HepG2 (cell line): ENCODE measurements at regions not wholly inside any gene's neighbourhood (a gene's known extent, or its start where the extent isn't known, plus 50 kb on each side); places are given as distances from the start of the nearest gene placed in this dataset.

Experiments
- ATF2 ChIP-seq: sonication (generic); formaldehyde crosslinking; IDR thresholded peaks from 2 replicates; pipeline ENCODE4 v1.4.0; 2020; ENCODE audit warnings: missing genetic modification reagents
- CBFB ChIP-seq: sonication (generic); formaldehyde crosslinking; IDR thresholded peaks from 2 replicates; pipeline ENCODE4 v1.4.0; 2020; ENCODE audit warnings: missing genetic modification reagents
- EHMT2 ChIP-seq: fragments of 200-600 bp; sonication (generic); IDR thresholded peaks from 2 replicates; pipeline ENCODE4 v1.7.0; 2017; ENCODE audit warnings: antibody characterized with exemption, low read depth, low read length, borderline replicate concordance
- ETS1 ChIP-seq: sonication (generic); formaldehyde crosslinking; IDR thresholded peaks from 2 replicates; pipeline ENCODE4 v1.4.0; 2020; ENCODE audit warnings: missing genetic modification reagents
- HNF4G ChIP-seq, 2 experiments: sonication (generic) in 1 of 2; formaldehyde crosslinking in 1 of 2; IDR thresholded peaks; 2 replicates each; pipeline versions ENCODE4 v1.4.0 to v1.6.1; 2011 to 2020; ENCODE audit warnings: borderline replicate concordance in 2 of 2, low read depth in 2 of 2, mild to moderate bottlenecking in 2 of 2, low read length in 1 of 2, missing genetic modification reagents in 1 of 2, moderate library complexity in 1 of 2
- HOXA3 ChIP-seq: sonication (generic); formaldehyde crosslinking; IDR thresholded peaks from 2 replicates; pipeline ENCODE4 v1.5.0; 2020; ENCODE audit warnings: missing genetic modification reagents
- KDM4B ChIP-seq: sonication (generic); formaldehyde crosslinking; IDR thresholded peaks from 2 replicates; pipeline ENCODE4 v1.4.0; 2020; ENCODE audit warnings: missing genetic modification reagents
- KDM5A ChIP-seq: fragments of 200-600 bp; sonication (generic); IDR thresholded peaks from 2 replicates; pipeline ENCODE4 v1.7.0; 2018; ENCODE audit warnings: antibody characterized with exemption, mild to moderate bottlenecking, low read length, borderline replicate concordance
- KLF15 ChIP-seq: sonication (generic); formaldehyde crosslinking; IDR thresholded peaks from 2 replicates; pipeline ENCODE4 v1.8.1; 2023; ENCODE audit warnings: borderline replicate concordance, mild to moderate bottlenecking, inconsistent platforms, missing genetic modification reagents, mixed read lengths
- MAFK ChIP-seq, 2 experiments: IDR thresholded peaks in 1 of 2; conservative IDR thresholded peaks in 1 of 2; 2 replicates each; pipeline ENCODE4 v1.6.1; 2011; ENCODE audit warnings: improper control_type of control experiment in 2 of 2, low read length in 2 of 2
- NKX3-1 ChIP-seq: sonication (generic); formaldehyde crosslinking; IDR thresholded peaks from 2 replicates; pipeline ENCODE4 v1.5.0; 2020; ENCODE audit warnings: missing genetic modification reagents
- NR2F6 ChIP-seq, 2 experiments: IDR thresholded peaks; 2 replicates each; pipeline ENCODE4 v1.6.1; 2016; ENCODE audit warnings: antibody characterized with exemption in 1 of 2, mild to moderate bottlenecking in 1 of 2
- POGZ ChIP-seq: sonication (generic); formaldehyde crosslinking; IDR thresholded peaks from 2 replicates; pipeline ENCODE4 v1.4.0; 2020; ENCODE audit warnings: mild to moderate bottlenecking, missing genetic modification reagents
- RBFOX2 ChIP-seq: fragments of 200-400 bp; formaldehyde crosslinking; IDR thresholded peaks from 2 replicates; pipeline ENCODE4 v1.6.1; 2017; ENCODE audit warnings: low read depth, mild to moderate bottlenecking, low read length
- SMARCC2 ChIP-seq: fragments of 450-650 bp; IDR thresholded peaks from 2 replicates; pipeline ENCODE4 v1.6.1; 2017; ENCODE audit warnings: antibody characterized with exemption, mild to moderate bottlenecking
- SOX5 ChIP-seq: IDR thresholded peaks from 2 replicates; pipeline ENCODE4 v1.6.1; 2016; ENCODE audit warnings: borderline replicate concordance
- SRF ChIP-seq: IDR thresholded peaks from 2 replicates; pipeline ENCODE4 v1.6.1; 2011; ENCODE audit warnings: mild to moderate bottlenecking, low read depth, low read length, moderate library complexity
- TFDP1 ChIP-seq: IDR thresholded peaks from 2 replicates; pipeline ENCODE4 v1.6.1; 2016; ENCODE audit warnings: missing compliant biosample characterization, missing genetic modification reagents, borderline replicate concordance
- TRAFD1 ChIP-seq: sonication (generic); formaldehyde crosslinking; IDR thresholded peaks from 2 replicates; pipeline ENCODE4 v1.5.1; 2020; ENCODE audit warnings: missing genetic modification reagents, mild to moderate bottlenecking, borderline replicate concordance
- ZNF232 ChIP-seq: sonication (generic); formaldehyde crosslinking; IDR thresholded peaks from 2 replicates; pipeline ENCODE4 v1.4.0; 2020; ENCODE audit warnings: missing genetic modification reagents, borderline replicate concordance
- ZNF251 ChIP-seq: sonication (generic); formaldehyde crosslinking; IDR thresholded peaks from 2 replicates; pipeline ENCODE4 v1.9.0; 2021; ENCODE audit warnings: mild to moderate bottlenecking, missing genetic modification reagents
- ZNF292 ChIP-seq: sonication (generic); formaldehyde crosslinking; IDR thresholded peaks from 2 replicates; pipeline ENCODE4 v1.8.1; 2022; ENCODE audit warnings: mild to moderate bottlenecking, low read depth, missing genetic modification reagents, borderline replicate concordance
- ZNF44 ChIP-seq: sonication (generic); formaldehyde crosslinking; IDR thresholded peaks from 2 replicates; pipeline ENCODE4 v1.5.1; 2020; ENCODE audit warnings: mild to moderate bottlenecking, missing genetic modification reagents
- ZNF577 ChIP-seq: sonication (generic); formaldehyde crosslinking; IDR thresholded peaks from 2 replicates; pipeline ENCODE4 v1.4.0; 2020; ENCODE audit warnings: mild to moderate bottlenecking, low read depth, missing genetic modification reagents, borderline replicate concordance
- ZNF7 ChIP-seq: IDR thresholded peaks from 2 replicates; pipeline ENCODE4 v1.6.1; 2016; ENCODE audit warnings: missing biosample characterization, missing genetic modification reagents
- ZNF747 ChIP-seq: sonication (generic); formaldehyde crosslinking; IDR thresholded peaks from 2 replicates; pipeline ENCODE4 v1.8.1; 2023; ENCODE audit warnings: missing genetic modification reagents, mild to moderate bottlenecking, borderline replicate concordance

GRCh38 chr9:82560457-82560904 lies 502.5 kb downstream of the RASEF start (continued):
- peak; percentile 95 for TF ChIP-seq SOX5
- TF ChIP-seq KDM5A: no peak
- TF ChIP-seq SMARCC2: no peak
- TF ChIP-seq ZNF7 (CRISPR knock-in tag): no peak
- TF ChIP-seq ETS1 (CRISPR knock-in tag): no peak
- TF ChIP-seq ZNF251 (CRISPR knock-in tag): no peak
- peak; percentile 72 for TF ChIP-seq ATF2
- TF ChIP-seq NR2F6 (IDR thresholded peaks at IDR 0.05): peak; percentile 86
- TF ChIP-seq NR2F6 (CRISPR knock-in tag; IDR thresholded peaks at IDR 0.05): peak; percentile 85
- peak; percentile 80; the same call in 1 of the 2 replicates for TF ChIP-seq HOXA3
- TF ChIP-seq TRAFD1 (CRISPR knock-in tag): no peak; the same call in 1 of the 2 replicates
- no peak for TF ChIP-seq SRF
- 0 out of 2 replicates have a peak, but pooled peaks have one; percentile 70 for TF ChIP-seq ZNF232
- peak; percentile 89 for TF ChIP-seq POGZ (CRISPR knock-in tag)
- TF ChIP-seq ZNF577 (CRISPR knock-in tag): no peak
- peak; percentile 67; the same call in 1 of the 2 replicates for TF ChIP-seq KDM4B
- TF ChIP-seq RBFOX2: peak; percentile 19; the same call in 1 of the 2 replicates
- TF ChIP-seq CBFB: peak; percentile 71; the same call in 1 of the 2 replicates
- no peak for TF ChIP-seq ZNF747
- 0 out of 4 replicates have a peak, but pooled peaks of 1 of the 2 experiments have one; percentile 3 for TF ChIP-seq MAFK (conservative IDR thresholded peaks at IDR 0.05 in 1 of 2, IDR thresholded peaks at IDR 0.05 in 1 of 2; ENCODE audit: low read length in 2 of 2)
- no peak; the same call in 1 of the 2 replicates for TF ChIP-seq TFDP1
- no peak for TF ChIP-seq ZNF44 (CRISPR knock-in tag)
- no peak for TF ChIP-seq EHMT2
- TF ChIP-seq NKX3-1: peak; percentile 69; the same call in 1 of the 2 replicates
- peak; percentile 75; the same call in 1 of the 2 replicates for TF ChIP-seq ZNF292
- TF ChIP-seq KLF15 (CRISPR knock-in tag): no peak
- peak; percentile 48 for TF ChIP-seq HNF4G (IDR thresholded peaks at IDR 0.05; ENCODE audit: borderline replicate concordance, low read depth, low read length)
- TF ChIP-seq HNF4G (CRISPR knock-in tag; IDR thresholded peaks at IDR 0.05; ENCODE audit: borderline replicate concordance, low read depth): peak; percentile 67; the same call in 1 of the 2 replicates
